MG63 (cell line): ENCODE measurements at regions not wholly inside any gene's neighbourhood (a gene's known extent, or its start where the extent isn't known, plus 50 kb on each side); places are given as distances from the start of the nearest gene placed in this dataset.

Experiments used
- DNase-seq: peaks from one replicate; pipeline ENCODE4 v3.0.0-alpha.2; 2020
- H3K27me3 ChIP-seq: fragments of 250-450 bp; sonication (Bioruptor Pico); 2 replicates; pipeline ENCODE4 v1.5.1; 2020; ENCODE audit warnings: mild to moderate bottlenecking, moderate library complexity
- H3K36me3 ChIP-seq: fragments of 250-450 bp; sonication (Bioruptor Pico); 2 replicates; pipeline ENCODE4 v1.5.1; 2020; ENCODE audit warnings: mild to moderate bottlenecking, moderate library complexity
- H3K4me3 ChIP-seq: fragments of 250-450 bp; sonication (Bioruptor Pico); 2 replicates; pipeline ENCODE4 v1.5.1; 2020; ENCODE audit warnings: mild to moderate bottlenecking, moderate library complexity
- H3K9me3 ChIP-seq: fragments of 250-450 bp; sonication (Bioruptor Pico); 2 replicates; pipeline ENCODE4 v1.5.1; 2020; ENCODE audit warnings: mild to moderate bottlenecking, moderate library complexity

DNA sequence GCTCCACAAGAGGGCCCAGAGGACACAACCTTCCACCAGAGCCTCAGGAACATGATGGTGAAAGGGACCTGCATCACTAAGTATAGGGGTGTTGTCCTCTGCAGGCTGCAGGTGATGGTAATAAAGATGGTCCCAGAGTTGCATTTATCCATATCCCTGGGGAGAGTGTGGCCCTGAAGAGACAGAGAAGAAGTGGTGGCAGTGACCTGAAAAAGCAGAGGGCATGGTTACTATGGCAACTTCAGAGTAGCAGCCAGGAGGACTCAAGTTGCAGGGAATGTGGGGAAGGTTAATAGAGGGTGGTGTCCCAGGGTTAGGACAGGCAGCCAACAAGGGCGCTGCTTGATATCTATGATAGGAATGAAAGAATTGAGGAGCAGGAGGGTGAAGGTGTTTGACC, 57.1 kb downstream of the HLA-A start:
- Histone ChIP-seq H3K4me3 (no peak overlapping the region), H3K9me3 (no peaks in the 10 kb centered on the region), H3K36me3 (no peaks in the 10 kb centered on the region), H3K27me3 (no peaks in the 10 kb centered on the region)
- no peak for DNase-seq

DNA sequence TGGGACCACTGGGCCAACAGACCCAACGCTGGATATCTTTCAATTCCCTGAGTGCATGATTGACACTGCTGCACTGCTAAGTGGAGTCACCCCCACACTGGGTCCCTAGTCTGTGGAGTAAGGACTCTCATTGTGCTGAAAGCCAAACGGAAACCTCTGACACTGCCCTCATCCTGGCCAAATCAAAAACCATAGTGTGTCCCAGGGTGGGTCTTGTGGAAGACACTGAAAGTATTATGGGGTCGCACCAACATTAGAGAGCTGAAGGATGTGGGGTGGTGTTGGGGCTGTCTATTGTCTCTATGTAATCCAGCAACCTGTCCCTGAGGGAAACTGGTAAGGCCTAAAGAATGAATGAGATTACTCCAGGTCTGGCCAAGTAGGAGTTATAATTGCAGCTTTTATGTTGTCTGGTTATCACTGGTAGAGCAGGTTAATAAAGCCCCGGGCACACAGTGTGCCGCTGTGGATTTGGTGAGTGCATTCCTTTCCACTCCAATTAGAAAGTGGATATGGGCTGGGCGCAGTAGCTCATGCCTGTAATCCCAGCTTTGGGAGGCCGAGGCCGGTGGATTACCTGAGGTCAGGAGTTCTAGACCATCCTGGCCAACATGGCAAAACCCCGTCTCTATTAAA, 57.9 kb downstream of the HLA-A start:
- H3K27me3 ChIP-seq: no peaks in the 10 kb centered on the region
- no peaks in the 10 kb centered on the region for H3K36me3 ChIP-seq
- H3K9me3 ChIP-seq: no peaks in the 10 kb centered on the region

DNA sequence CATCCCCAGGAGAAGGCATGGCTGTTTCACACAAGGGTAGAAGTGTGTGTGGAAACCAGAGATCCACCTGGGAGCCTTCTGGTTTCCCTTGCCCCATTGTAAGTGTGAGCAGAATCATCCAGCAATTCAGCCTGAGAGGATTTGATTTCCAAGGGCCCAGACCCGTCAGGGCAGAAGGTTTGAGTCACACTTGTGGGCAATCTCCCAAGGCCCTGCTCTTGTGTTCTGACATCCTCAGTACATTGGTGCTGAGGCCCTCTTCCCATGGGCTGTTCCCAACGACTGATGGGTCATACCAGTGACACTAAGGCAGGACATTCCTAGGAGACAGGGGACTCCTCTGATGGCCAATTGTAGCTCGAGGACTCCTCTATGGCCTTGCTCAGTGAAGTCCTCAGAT, 58.2 kb upstream of the POLR1H start:
- Histone ChIP-seq H3K36me3 (no peaks in the 10 kb centered on the region), H3K4me3 (no peak overlapping the region), H3K9me3 (no peaks in the 10 kb centered on the region), H3K27me3 (no peaks in the 10 kb centered on the region)
- peak; percentile 72 for DNase-seq

More for the DNA sequence above, 57.9 kb downstream of the HLA-A start:
- H3K4me3 ChIP-seq: no peak overlapping the region
- DNase-seq: no peak

DNA sequence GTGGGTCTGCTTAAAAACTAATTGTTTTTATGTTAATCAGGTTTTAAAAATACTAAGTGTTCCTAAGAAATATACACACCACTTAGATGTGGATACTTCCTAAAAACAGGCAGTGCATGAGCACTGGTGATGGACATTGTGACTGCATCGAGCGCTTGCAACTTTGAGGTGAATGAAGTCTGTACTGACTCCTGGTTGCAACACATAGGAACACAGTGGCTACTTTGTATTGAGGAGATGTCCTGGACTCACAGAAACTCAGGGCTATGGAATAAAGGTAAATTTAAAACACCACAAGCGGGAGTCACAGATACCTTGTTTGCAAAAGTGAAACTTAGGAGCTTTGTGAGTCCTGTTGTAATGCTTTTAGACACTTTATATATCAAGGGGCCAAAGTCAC, 55.6 kb upstream of the POLR1H start:
- Histone ChIP-seq H3K27me3 (no peaks in the 10 kb centered on the region), H3K36me3 (no peaks in the 10 kb centered on the region), H3K4me3 (no peak overlapping the region), H3K9me3 (no peaks in the 10 kb centered on the region)
- no peak for DNase-seq

DNA sequence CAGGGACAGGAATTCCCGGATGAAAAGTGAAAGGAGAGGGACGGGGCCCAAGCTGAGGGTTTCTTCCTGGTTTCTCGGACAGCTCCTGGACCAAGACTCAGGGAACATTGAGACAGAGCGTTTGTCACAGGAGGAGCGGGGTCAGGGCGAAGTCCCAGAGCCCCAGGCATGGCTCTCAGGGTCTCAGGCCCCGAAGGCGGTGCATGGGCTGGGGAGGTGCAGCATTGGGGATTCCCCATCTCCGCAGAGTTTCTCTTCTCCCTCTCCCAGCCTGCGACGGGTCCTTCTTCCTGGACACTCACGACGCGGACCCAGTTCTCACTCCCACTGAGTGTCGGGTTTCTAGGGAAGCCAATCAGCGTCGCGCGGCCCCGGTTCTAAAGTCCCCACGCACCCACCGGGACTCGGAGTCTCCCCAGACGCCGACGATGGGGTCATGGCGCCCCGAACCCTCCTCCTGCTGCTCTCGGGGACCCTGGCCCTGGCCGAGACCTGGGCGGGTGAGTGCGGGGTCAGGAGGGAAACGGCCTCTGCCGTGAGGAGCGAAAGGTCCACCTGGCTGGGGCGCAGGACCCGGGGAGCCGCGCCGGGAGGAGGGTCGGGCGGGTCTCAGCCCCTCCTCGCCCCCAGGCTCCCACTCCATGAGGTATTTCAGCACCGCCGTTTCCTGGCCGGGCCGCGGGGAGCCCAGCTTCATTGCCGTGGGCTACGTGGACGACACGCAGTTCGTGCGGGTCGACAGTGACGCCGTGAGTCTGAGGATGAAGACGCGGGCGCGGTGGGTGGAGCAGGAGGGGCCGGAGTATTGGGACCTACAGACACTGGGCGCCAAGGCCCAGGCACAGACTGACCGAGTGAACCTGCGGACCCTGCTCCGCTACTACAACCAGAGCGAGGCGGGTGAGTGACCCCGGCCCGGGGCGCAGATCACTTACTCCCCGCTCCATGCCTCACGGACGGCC, 54.6 kb upstream of the POLR1H start:
- no peaks in the 10 kb centered on the region for H3K9me3 ChIP-seq
- no peak for DNase-seq
- H3K4me3 ChIP-seq: no peak overlapping the region
- no peaks in the 10 kb centered on the region for H3K36me3 ChIP-seq
- H3K27me3 ChIP-seq: no peaks in the 10 kb centered on the region

DNA sequence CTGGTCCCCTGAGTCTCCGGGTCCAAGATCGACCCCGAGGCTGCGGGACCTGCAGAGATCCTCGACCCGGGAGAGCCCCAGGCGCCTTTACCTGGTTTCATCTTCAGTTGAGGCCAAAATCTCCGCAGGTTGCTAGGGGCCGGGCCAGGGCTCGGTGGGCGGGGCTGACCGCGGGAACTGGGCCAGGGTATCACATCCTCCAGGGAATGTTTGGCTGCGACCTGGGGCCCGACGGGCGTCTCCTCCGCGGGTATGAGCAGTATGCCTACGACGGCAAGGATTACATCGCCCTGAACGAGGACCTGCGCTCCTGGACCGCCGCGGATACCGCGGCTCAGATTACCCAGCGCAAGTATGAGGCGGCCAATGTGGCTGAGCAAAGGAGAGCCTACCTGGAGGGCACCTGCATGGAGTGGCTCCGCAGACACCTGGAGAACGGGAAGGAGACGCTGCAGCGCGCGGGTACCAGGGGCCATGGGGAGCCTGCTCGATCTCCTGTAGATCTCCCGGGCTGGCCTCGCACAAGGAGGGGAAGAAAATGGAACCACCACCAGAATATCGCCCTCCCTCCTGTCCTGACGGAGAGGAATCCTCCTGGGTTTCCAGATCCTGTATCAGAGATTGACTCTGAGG, 53.8 kb upstream of the POLR1H start:
- Histone ChIP-seq H3K9me3 (no peaks in the 10 kb centered on the region), H3K4me3 (no peak overlapping the region), H3K27me3 (no peaks in the 10 kb centered on the region), H3K36me3 (no peaks in the 10 kb centered on the region)
- DNase-seq: no peak

DNA sequence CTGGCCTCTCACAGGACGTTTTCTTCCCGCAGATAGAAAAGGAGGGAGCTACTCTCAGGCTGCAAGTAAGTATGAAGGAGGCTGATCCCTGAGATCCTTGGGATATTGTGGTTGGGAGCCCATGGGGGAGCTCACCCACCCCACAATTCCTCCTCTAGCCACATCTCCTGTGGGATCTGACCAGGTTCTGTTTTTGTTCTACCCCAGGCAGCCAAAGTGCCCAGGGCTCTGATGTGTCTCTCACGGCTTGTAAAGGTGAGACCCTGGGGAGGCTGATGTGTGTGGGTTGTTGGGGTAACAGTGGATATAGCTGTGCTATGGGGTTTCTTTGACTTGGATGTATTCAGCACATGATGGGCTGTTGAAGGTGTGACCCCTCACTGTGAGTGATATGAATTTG, 52.0 kb upstream of the POLR1H start:
- Histone ChIP-seq H3K36me3 (no peaks in the 10 kb centered on the region), H3K27me3 (no peaks in the 10 kb centered on the region), H3K9me3 (no peaks in the 10 kb centered on the region), H3K4me3 (no peak overlapping the region)
- DNase-seq: no peak
